AG04450 (cell line): ENCODE measurements at regions not wholly inside any gene's neighbourhood (a gene's known extent, or its start where the extent isn't known, plus 50 kb on each side); places are given as distances from the start of the nearest gene placed in this dataset.

Source experiments
- CTCF ChIA-PET: fragments of 300-600, 350-600 bp; formaldehyde crosslinking; extraction: SDS; loops from one replicate; lab custom pipeline; 2022; ENCODE audit warnings: antibody characterized with exemption, inconsistent platforms; lab: Charles Lee
- POLR2A ChIA-PET: fragments of 350-600 bp; formaldehyde crosslinking; extraction: SDS; loops from one replicate; lab custom pipeline; 2021; ENCODE audit warnings: antibody characterized with exemption, inconsistent platforms; lab: Yijun Ruan, JAX
- DNase-seq: peaks from one replicate; pipeline ENCODE4 v3.0.0-alpha.2; 2011; ENCODE audit warnings: low read depth, low spot score
- H3K27ac ChIP-seq: one replicate; pipeline ENCODE4 v1.5.1; 2012; ENCODE audit warnings: low read depth, low read length, control low read depth
- H3K27me3 ChIP-seq: one replicate; pipeline ENCODE4 v1.6.0; 2012; ENCODE audit warnings: low read length; ENCODE audit not compliant: control insufficient read depth, insufficient read depth
- H3K4me3 ChIP-seq: 2 replicates; pipeline ENCODE4 v1.5.1; 2011; ENCODE audit warnings: mild to moderate bottlenecking, low read depth, low read length, control low read depth
- H3K9me3 ChIP-seq: 2 replicates; pipeline ENCODE4 v1.5.1; 2012; ENCODE audit warnings: low read length; ENCODE audit not compliant: control insufficient read depth, insufficient read depth
- CTCF ChIP-seq: IDR thresholded peaks from 2 replicates; pipeline ENCODE4 v1.5.1; 2011; ENCODE audit warnings: low read depth, low read length, control low read depth, inconsistent platforms

GRCh38 chr12:63304887-63305316, 153.9 kb upstream of the AVPR1A start:
- Histone ChIP-seq H3K27ac (no peak overlapping the region), H3K9me3 (no peaks in the 10 kb centered on the region), H3K4me3 (no peak overlapping the region), H3K27me3 (no peaks in the 10 kb centered on the region)
- DNase-seq: no peak
- ChIA-PET CTCF (no interaction called here), POLR2A (no interaction called here)
- TF ChIP-seq CTCF: no peak

- TF ChIP-seq CTCF: no peak
- Histone ChIP-seq H3K4me3 (no peak overlapping the region), H3K27ac (no peak overlapping the region), H3K27me3 (no peaks in the 10 kb centered on the region), H3K9me3 (no peaks in the 10 kb centered on the region)
- DNase-seq: no peak
- POLR2A ChIA-PET: no interaction called here
- CTCF ChIA-PET: no interaction called here
Measured at GRCh38 chr12:63302941-63303536, 152.0 kb upstream of the AVPR1A start.

DNA sequence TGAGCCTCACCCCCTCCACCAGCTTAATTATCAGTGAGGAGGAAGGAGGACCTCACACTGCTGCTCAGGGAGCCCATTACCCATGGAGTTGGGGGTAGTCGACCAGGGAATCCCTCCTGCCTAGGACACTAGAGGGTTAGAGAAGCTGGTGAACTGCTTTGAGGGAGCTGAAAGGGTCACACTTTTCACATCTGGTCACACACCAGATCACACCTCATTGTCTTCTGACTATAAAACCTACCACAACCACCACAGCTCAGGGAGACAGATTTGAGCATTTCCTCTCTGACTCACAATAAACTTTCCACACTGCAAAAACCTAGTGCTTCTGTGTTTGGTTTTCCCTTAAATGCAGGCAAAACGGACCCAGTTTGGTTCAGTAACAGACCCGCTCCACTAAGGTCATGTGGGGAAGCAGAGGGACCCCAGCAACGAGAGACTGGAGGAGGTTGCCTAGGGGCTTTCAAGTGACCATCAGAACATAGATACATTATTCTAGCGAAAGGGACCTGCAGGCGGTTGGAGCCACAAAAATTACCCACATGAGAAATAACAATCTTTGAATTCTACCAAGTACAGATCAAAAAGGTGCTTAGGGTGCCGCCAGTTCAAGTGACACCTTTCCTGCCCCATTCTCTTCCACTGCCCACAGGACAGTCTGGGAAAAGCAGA, 151.4 kb upstream of the AVPR1A start:
- CTCF ChIA-PET: no interaction called here
- no peak for DNase-seq
- no peak overlapping the region for H3K27ac ChIP-seq
- no peaks in the 10 kb centered on the region for H3K27me3 ChIP-seq
- no peak for TF ChIP-seq CTCF
- H3K9me3 ChIP-seq: no peaks in the 10 kb centered on the region
- POLR2A ChIA-PET: no interaction called here
- no peak overlapping the region for H3K4me3 ChIP-seq

- TF ChIP-seq CTCF: no peak
- Histone ChIP-seq H3K27ac (no peak overlapping the region), H3K4me3 (no peak overlapping the region), H3K27me3 (no peaks in the 10 kb centered on the region), H3K9me3 (no peaks in the 10 kb centered on the region)
- DNase-seq: no peak
- POLR2A ChIA-PET: no interaction called here
- CTCF ChIA-PET: no interaction called here
Measured at GRCh38 chr12:63301311-63301710, 150.3 kb upstream of the AVPR1A start.

DNA sequence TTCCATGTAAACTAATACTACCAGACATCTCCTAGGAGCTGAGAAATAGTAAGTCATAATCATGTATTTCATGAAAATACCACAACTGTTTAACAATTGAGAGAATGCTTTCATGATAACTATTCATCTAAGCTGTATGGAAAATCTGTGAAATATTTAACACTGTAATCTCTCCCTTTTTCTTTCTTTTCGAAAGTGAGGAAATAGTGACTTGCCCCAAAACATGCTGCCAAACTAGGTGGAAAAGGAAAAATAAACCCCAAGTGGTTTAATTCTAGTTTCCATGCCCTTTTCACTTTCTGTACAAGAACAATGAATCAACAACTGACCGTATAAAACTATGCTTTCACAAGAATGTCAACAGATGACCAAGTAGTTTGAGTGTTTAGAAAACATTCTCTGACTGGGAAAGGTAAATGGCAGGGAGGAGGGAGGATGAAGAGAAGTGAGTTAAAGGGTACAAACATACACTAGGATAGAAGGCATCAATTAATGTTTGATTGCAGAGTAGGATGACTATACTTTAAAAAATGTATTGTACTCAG, 147.5 kb upstream of the AVPR1A start:
- POLR2A ChIA-PET: no interaction called here

More for the DNA sequence above, 147.5 kb upstream of the AVPR1A start:
- Histone ChIP-seq H3K9me3 (no peaks in the 10 kb centered on the region), H3K27me3 (no peaks in the 10 kb centered on the region), H3K27ac (no peak overlapping the region), H3K4me3 (no peak overlapping the region)
- CTCF ChIA-PET: no interaction called here
- TF ChIP-seq CTCF: no peak
- no peak for DNase-seq
